HepG2 (cell line): ENCODE measurements at regions not wholly inside any gene's neighbourhood (a gene's known extent, or its start where the extent isn't known, plus 50 kb on each side); places are given as distances from the start of the nearest gene placed in this dataset.

Experiments
- ERF ChIP-seq: IDR thresholded peaks from 2 replicates; pipeline ENCODE4 v1.6.1; 2018; ENCODE audit warnings: missing biosample characterization, missing genetic modification reagents
- MIER2 ChIP-seq: IDR thresholded peaks from 2 replicates; pipeline ENCODE4 v1.6.1; 2016; ENCODE audit warnings: missing biosample characterization, missing genetic modification reagents
- PRDM10 ChIP-seq: sonication (generic); formaldehyde crosslinking; IDR thresholded peaks from 2 replicates; pipeline ENCODE4 v1.4.0; 2020; ENCODE audit warnings: low read depth, missing genetic modification reagents
- REXO4 ChIP-seq: sonication (generic); formaldehyde crosslinking; IDR thresholded peaks from 2 replicates; pipeline ENCODE4 v1.8.0; 2022; ENCODE audit warnings: missing genetic modification reagents, mild to moderate bottlenecking, borderline replicate concordance
- THYN1 ChIP-seq: sonication (generic); formaldehyde crosslinking; IDR thresholded peaks from 2 replicates; pipeline ENCODE4 v1.8.1; 2023; ENCODE audit warnings: low read depth, mild to moderate bottlenecking, moderate library complexity, missing genetic modification reagents, borderline replicate concordance
- ZBTB46 ChIP-seq: sonication (generic); formaldehyde crosslinking; IDR thresholded peaks from 2 replicates; pipeline ENCODE4 v1.4.0; 2020; ENCODE audit warnings: mild to moderate bottlenecking, missing genetic modification reagents, borderline replicate concordance
- ZC3H4 ChIP-seq: sonication (generic); formaldehyde crosslinking; IDR thresholded peaks from 2 replicates; pipeline ENCODE4 v1.4.0; 2020; ENCODE audit warnings: missing genetic modification reagents, borderline replicate concordance
- ZNF136 ChIP-seq: sonication (generic); formaldehyde crosslinking; IDR thresholded peaks from 2 replicates; pipeline ENCODE4 v1.8.1; 2022; ENCODE audit warnings: low read depth, mild to moderate bottlenecking, moderate library complexity, missing genetic modification reagents
- ZNF274 ChIP-seq: sonication (generic); formaldehyde crosslinking; IDR thresholded peaks from 2 replicates; pipeline ENCODE4 v1.5.1; 2020; ENCODE audit warnings: mild to moderate bottlenecking, missing genetic modification reagents
- ZNF547 ChIP-seq: sonication (generic); formaldehyde crosslinking; IDR thresholded peaks from 2 replicates; pipeline ENCODE4 v1.5.1; 2020; ENCODE audit warnings: mild to moderate bottlenecking, missing genetic modification reagents
- ZNF777 ChIP-seq: sonication (generic); formaldehyde crosslinking; IDR thresholded peaks from 2 replicates; pipeline ENCODE4 v1.4.0; 2020; ENCODE audit warnings: missing genetic modification reagents
- TF ChIP-seq, protein P1 (sequence below): sonication (generic); formaldehyde crosslinking; IDR thresholded peaks from 2 replicates; pipeline ENCODE4 v1.4.0; 2020; ENCODE audit warnings: mild to moderate bottlenecking, missing genetic modification reagents
- TF ChIP-seq, protein P2 (sequence below): sonication (generic); formaldehyde crosslinking; IDR thresholded peaks from 2 replicates; pipeline ENCODE4 v1.4.0; 2020; ENCODE audit warnings: missing genetic modification reagents, borderline replicate concordance
- TF ChIP-seq, protein P3 (sequence below): sonication (generic); formaldehyde crosslinking; IDR thresholded peaks from 2 replicates; pipeline ENCODE4 v1.4.0; 2020; ENCODE audit warnings: mild to moderate bottlenecking, missing genetic modification reagents
- TF ChIP-seq, protein P4 (sequence below): fragments of 450-650 bp; IDR thresholded peaks from 2 replicates; pipeline ENCODE4 v1.6.1; 2017

GRCh38 chr13:24053519-24054251 is 106.8 kb upstream of the SPATA13 start (continued):
- TF ChIP-seq, protein P1, sequence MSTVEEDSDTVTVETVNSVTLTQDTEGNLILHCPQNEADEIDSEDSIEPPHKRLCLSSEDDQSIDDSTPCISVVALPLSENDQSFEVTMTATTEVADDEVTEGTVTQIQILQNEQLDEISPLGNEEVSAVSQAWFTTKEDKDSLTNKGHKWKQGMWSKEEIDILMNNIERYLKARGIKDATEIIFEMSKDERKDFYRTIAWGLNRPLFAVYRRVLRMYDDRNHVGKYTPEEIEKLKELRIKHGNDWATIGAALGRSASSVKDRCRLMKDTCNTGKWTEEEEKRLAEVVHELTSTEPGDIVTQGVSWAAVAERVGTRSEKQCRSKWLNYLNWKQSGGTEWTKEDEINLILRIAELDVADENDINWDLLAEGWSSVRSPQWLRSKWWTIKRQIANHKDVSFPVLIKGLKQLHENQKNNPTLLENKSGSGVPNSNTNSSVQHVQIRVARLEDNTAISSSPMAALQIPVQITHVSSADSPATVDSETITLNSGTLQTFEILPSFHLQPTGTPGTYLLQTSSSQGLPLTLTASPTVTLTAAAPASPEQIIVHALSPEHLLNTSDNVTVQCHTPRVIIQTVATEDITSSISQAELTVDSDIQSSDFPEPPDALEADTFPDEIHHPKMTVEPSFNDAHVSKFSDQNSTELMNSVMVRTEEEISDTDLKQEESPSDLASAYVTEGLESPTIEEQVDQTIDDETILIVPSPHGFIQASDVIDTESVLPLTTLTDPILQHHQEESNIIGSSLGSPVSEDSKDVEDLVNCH (CRISPR knock-in tag): no peak
- no peak for TF ChIP-seq ZNF274 (CRISPR knock-in tag)
- TF ChIP-seq ZNF777 (CRISPR knock-in tag): 0 out of 2 replicates have a peak, but pooled peaks have one; percentile 35
- no peak for TF ChIP-seq PRDM10
- 0 out of 2 replicates have a peak, but pooled peaks have one; percentile 39 for TF ChIP-seq ERF (CRISPR knock-in tag)
- no peak for TF ChIP-seq MIER2
- TF ChIP-seq THYN1: no peak
- no peak for TF ChIP-seq ZNF547 (CRISPR knock-in tag)
- TF ChIP-seq, protein P2, sequence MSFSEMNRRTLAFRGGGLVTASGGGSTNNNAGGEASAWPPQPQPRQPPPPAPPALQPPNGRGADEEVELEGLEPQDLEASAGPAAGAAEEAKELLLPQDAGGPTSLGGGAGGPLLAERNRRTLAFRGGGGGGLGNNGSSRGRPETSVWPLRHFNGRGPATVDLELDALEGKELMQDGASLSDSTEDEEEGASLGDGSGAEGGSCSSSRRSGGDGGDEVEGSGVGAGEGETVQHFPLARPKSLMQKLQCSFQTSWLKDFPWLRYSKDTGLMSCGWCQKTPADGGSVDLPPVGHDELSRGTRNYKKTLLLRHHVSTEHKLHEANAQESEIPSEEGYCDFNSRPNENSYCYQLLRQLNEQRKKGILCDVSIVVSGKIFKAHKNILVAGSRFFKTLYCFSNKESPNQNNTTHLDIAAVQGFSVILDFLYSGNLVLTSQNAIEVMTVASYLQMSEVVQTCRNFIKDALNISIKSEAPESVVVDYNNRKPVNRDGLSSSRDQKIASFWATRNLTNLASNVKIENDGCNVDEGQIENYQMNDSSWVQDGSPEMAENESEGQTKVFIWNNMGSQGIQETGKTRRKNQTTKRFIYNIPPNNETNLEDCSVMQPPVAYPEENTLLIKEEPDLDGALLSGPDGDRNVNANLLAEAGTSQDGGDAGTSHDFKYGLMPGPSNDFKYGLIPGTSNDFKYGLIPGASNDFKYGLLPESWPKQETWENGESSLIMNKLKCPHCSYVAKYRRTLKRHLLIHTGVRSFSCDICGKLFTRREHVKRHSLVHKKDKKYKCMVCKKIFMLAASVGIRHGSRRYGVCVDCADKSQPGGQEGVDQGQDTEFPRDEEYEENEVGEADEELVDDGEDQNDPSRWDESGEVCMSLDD (CRISPR knock-in tag): no peak
- no peak for TF ChIP-seq ZNF136 (CRISPR knock-in tag)
- TF ChIP-seq REXO4 (CRISPR knock-in tag): no peak
- no peak for TF ChIP-seq ZBTB46
- TF ChIP-seq, protein P3, sequence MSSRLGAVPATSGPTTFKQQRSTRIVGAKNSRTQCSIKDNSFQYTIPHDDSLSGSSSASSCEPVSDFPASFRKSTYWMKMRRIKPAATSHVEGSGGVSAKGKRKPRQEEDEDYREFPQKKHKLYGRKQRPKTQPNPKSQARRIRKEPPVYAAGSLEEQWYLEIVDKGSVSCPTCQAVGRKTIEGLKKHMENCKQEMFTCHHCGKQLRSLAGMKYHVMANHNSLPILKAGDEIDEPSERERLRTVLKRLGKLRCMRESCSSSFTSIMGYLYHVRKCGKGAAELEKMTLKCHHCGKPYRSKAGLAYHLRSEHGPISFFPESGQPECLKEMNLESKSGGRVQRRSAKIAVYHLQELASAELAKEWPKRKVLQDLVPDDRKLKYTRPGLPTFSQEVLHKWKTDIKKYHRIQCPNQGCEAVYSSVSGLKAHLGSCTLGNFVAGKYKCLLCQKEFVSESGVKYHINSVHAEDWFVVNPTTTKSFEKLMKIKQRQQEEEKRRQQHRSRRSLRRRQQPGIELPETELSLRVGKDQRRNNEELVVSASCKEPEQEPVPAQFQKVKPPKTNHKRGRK (CRISPR knock-in tag): no peak
- TF ChIP-seq, protein P4, sequence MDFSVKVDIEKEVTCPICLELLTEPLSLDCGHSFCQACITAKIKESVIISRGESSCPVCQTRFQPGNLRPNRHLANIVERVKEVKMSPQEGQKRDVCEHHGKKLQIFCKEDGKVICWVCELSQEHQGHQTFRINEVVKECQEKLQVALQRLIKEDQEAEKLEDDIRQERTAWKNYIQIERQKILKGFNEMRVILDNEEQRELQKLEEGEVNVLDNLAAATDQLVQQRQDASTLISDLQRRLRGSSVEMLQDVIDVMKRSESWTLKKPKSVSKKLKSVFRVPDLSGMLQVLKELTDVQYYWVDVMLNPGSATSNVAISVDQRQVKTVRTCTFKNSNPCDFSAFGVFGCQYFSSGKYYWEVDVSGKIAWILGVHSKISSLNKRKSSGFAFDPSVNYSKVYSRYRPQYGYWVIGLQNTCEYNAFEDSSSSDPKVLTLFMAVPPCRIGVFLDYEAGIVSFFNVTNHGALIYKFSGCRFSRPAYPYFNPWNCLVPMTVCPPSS: no peak
- no peak for TF ChIP-seq ZC3H4 (CRISPR knock-in tag)
